Parathyroid adenoma (tissue), 2 donors: ENCODE measurements at regions not wholly inside any gene's neighbourhood (a gene's known extent, or its start where the extent isn't known, plus 50 kb on each side); places are given as distances from the start of the nearest gene placed in this dataset.

Experiments used
- H2AFZ ChIP-seq: fragments of 300-600 bp; sonication (generic); one replicate; pipeline ENCODE4 v1.7.0; 2017; ENCODE audit warnings: antibody characterized with exemption, mild to moderate bottlenecking
- H3K27ac ChIP-seq: fragments of 300-600 bp; sonication (generic); one replicate; pipeline ENCODE4 v1.7.0; 2017
- H3K27me3 ChIP-seq: fragments of 300-600 bp; sonication (generic); one replicate; pipeline ENCODE4 v1.7.0; 2017; ENCODE audit warnings: low read length; ENCODE audit not compliant: control insufficient read depth, insufficient read depth
- H3K36me3 ChIP-seq: fragments of 300-600 bp; sonication (generic); one replicate; pipeline ENCODE4 v1.7.0; 2017; ENCODE audit warnings: low read length; ENCODE audit not compliant: control insufficient read depth, insufficient read depth
- H3K4me1 ChIP-seq: fragments of 300-600 bp; sonication (generic); one replicate; pipeline ENCODE4 v1.7.0; 2017; ENCODE audit warnings: control low read depth
- H3K4me2 ChIP-seq: fragments of 300-600 bp; sonication (generic); one replicate; pipeline ENCODE4 v1.7.0; 2017; ENCODE audit warnings: low read length
- H3K4me3 ChIP-seq: fragments of 300-600 bp; sonication (generic); one replicate; pipeline ENCODE4 v1.7.0; 2017; ENCODE audit warnings: low read depth, low read length
- H3K79me2 ChIP-seq: fragments of 300-600 bp; sonication (generic); one replicate; pipeline ENCODE4 v1.7.0; 2017; ENCODE audit warnings: control low read depth
- H3K9ac ChIP-seq: fragments of 300-600 bp; sonication (generic); one replicate; pipeline ENCODE4 v1.7.0; 2017; ENCODE audit warnings: mild to moderate bottlenecking
- H3K9me3 ChIP-seq: fragments of 300-600 bp; sonication (generic); one replicate; pipeline ENCODE4 v1.7.0; 2017; ENCODE audit warnings: low read length; ENCODE audit not compliant: control insufficient read depth
- CTCF ChIP-seq: fragments of 300-600 bp; sonication (generic); IDR thresholded peaks from one replicate; pipeline ENCODE4 v1.7.0; 2017; ENCODE audit warnings: antibody characterized with exemption, mild to moderate bottlenecking
- donor health status: primary hyperparathyroidism.

GRCh38 chr6:127030111-127030510, 88.4 kb upstream of the RSPO3 start:
- no peak for TF ChIP-seq CTCF
- Histone ChIP-seq H3K4me3 (no peak overlapping the region), H3K27me3 (no peaks in the 10 kb centered on the region), H3K9ac (no peak overlapping the region), H3K4me2 (no peak overlapping the region), H3K79me2 (no peaks in the 10 kb centered on the region), H3K36me3 (no peaks in the 10 kb centered on the region), H3K27ac (no peak overlapping the region), H3K4me1 (no peaks in the 10 kb centered on the region), H3K9me3 (no peaks in the 10 kb centered on the region), H2AFZ (no peak overlapping the region)

DNA sequence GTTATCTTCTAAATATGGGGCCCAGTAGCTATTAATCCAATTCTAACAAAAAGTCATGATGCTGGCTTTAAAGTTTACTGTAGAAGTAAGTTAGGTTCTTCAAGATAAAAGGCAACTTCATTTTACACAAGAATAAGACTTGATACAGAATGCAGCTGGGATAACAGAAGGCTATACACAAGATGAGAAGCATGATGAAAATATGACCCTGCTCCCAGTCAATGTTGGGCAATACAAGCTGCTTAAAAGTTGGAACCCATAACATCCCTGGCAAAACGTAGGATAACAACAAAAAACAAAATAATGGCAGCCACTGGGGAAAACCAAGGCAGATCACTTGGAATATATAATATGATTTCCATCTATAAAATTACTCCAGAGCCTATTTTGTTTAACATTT, 87.6 kb upstream of the RSPO3 start:
- H3K9ac ChIP-seq = no peak overlapping the region
- no peaks in the 10 kb centered on the region for H3K27me3 ChIP-seq
- no peak for TF ChIP-seq CTCF
- H3K4me2 ChIP-seq = no peak overlapping the region
- no peaks in the 10 kb centered on the region for H3K79me2 ChIP-seq
- H3K9me3 ChIP-seq = no peaks in the 10 kb centered on the region
- H3K27ac ChIP-seq = no peak overlapping the region
- H2AFZ ChIP-seq = no peak overlapping the region
- no peaks in the 10 kb centered on the region for H3K4me1 ChIP-seq
- H3K4me3 ChIP-seq = no peak overlapping the region
- no peaks in the 10 kb centered on the region for H3K36me3 ChIP-seq

DNA sequence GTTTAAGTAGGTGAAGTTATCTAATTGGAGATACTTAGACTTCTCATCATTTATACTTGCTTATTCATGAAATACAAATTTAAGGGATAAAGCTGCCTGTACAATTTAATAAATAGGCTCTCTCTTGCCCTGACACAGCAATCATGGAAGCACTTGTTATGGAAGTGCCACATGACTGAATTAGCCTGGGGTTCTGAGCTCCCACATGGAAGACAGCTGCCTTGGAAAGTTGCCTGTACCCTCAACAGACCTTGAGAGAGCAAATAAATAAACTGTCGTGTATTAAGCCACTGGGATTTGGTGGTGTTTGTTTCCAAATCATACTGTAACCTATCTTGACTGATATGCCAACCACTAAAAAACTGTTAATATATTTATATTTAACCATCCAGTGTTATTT, 87.0 kb upstream of the RSPO3 start:
- Histone ChIP-seq H3K9me3 (no peaks in the 10 kb centered on the region), H3K9ac (no peak overlapping the region), H3K79me2 (no peaks in the 10 kb centered on the region), H3K27me3 (no peaks in the 10 kb centered on the region), H3K36me3 (no peaks in the 10 kb centered on the region), H3K27ac (no peak overlapping the region), H2AFZ (no peak overlapping the region), H3K4me3 (no peak overlapping the region), H3K4me1 (no peaks in the 10 kb centered on the region), H3K4me2 (no peak overlapping the region)
- TF ChIP-seq CTCF = no peak

- H3K79me2 ChIP-seq = no peaks in the 10 kb centered on the region
- no peaks in the 10 kb centered on the region for H3K36me3 ChIP-seq
- no peaks in the 10 kb centered on the region for H3K4me1 ChIP-seq
- no peaks in the 10 kb centered on the region for H3K27me3 ChIP-seq
- H2AFZ ChIP-seq = no peak overlapping the region
- TF ChIP-seq CTCF = no peak
- no peak overlapping the region for H3K4me3 ChIP-seq
- H3K4me2 ChIP-seq = no peak overlapping the region
- no peak overlapping the region for H3K9ac ChIP-seq
- no peaks in the 10 kb centered on the region for H3K9me3 ChIP-seq
- H3K27ac ChIP-seq = no peak overlapping the region
Observed at GRCh38 chr6:127032971-127033370, 85.5 kb upstream of the RSPO3 start.

DNA sequence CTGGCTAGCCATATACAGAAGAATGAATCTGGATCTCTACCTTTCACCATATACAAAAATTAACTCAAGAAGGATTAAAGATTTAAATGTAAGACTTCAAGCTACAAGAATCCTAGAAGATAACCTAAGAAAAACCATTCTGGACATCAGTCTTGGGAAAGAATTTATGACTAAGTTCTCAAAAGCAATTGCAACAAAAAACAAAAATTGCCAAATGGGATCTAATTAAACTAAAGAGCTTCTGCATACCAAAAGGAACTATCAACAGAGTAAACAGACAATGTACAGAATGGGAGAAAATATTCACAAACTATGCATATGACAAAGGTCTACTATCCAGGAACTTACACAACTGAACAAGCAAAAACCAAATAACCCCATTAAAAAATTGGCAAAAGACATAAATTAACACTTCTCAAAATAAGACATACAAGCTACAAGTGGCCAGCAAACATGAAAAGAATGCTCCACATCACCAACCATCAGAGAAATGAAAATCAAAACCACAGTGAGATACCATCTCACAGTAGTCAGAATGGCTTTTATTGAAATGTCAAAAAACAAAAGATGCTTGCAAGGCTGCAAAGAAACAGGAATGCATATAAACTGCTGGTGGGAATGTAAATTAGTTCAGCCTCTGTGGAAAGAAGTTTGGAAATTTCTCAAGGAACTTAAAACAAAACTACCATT, 66.8 kb upstream of the RSPO3 start:
- Histone ChIP-seq H3K9ac (no peak overlapping the region), H3K27ac (no peak overlapping the region), H3K27me3 (no peaks in the 10 kb centered on the region), H3K9me3 (no peaks in the 10 kb centered on the region), H3K4me2 (no peak overlapping the region), H3K79me2 (no peaks in the 10 kb centered on the region), H3K36me3 (no peaks in the 10 kb centered on the region), H3K4me1 (no peaks in the 10 kb centered on the region), H3K4me3 (no peak overlapping the region), H2AFZ (no peak overlapping the region)
- no peak for TF ChIP-seq CTCF
